Parathyroid adenoma (tissue), 2 donors: ENCODE measurements at regions not wholly inside any gene's neighbourhood (a gene's known extent, or its start where the extent isn't known, plus 50 kb on each side); places are given as distances from the start of the nearest gene placed in this dataset.

Source experiments
- H2AFZ ChIP-seq: fragments of 300-600 bp; sonication (generic); one replicate; pipeline ENCODE4 v1.7.0; 2017; ENCODE audit warnings: antibody characterized with exemption, mild to moderate bottlenecking
- H3K27ac ChIP-seq: fragments of 300-600 bp; sonication (generic); one replicate; pipeline ENCODE4 v1.7.0; 2017
- H3K27me3 ChIP-seq: fragments of 300-600 bp; sonication (generic); one replicate; pipeline ENCODE4 v1.7.0; 2017; ENCODE audit warnings: low read length; ENCODE audit not compliant: control insufficient read depth, insufficient read depth
- H3K36me3 ChIP-seq: fragments of 300-600 bp; sonication (generic); one replicate; pipeline ENCODE4 v1.7.0; 2017; ENCODE audit warnings: low read length; ENCODE audit not compliant: control insufficient read depth, insufficient read depth
- H3K4me1 ChIP-seq: fragments of 300-600 bp; sonication (generic); one replicate; pipeline ENCODE4 v1.7.0; 2017; ENCODE audit warnings: control low read depth
- H3K4me2 ChIP-seq: fragments of 300-600 bp; sonication (generic); one replicate; pipeline ENCODE4 v1.7.0; 2017; ENCODE audit warnings: low read length
- H3K4me3 ChIP-seq: fragments of 300-600 bp; sonication (generic); one replicate; pipeline ENCODE4 v1.7.0; 2017; ENCODE audit warnings: low read depth, low read length
- H3K79me2 ChIP-seq: fragments of 300-600 bp; sonication (generic); one replicate; pipeline ENCODE4 v1.7.0; 2017; ENCODE audit warnings: control low read depth
- H3K9ac ChIP-seq: fragments of 300-600 bp; sonication (generic); one replicate; pipeline ENCODE4 v1.7.0; 2017; ENCODE audit warnings: mild to moderate bottlenecking
- H3K9me3 ChIP-seq: fragments of 300-600 bp; sonication (generic); one replicate; pipeline ENCODE4 v1.7.0; 2017; ENCODE audit warnings: low read length; ENCODE audit not compliant: control insufficient read depth
- CTCF ChIP-seq: fragments of 300-600 bp; sonication (generic); IDR thresholded peaks from one replicate; pipeline ENCODE4 v1.7.0; 2017; ENCODE audit warnings: antibody characterized with exemption, mild to moderate bottlenecking
- donor health status: primary hyperparathyroidism.

GRCh38 chr16:48833461-48833860 lies 223.5 kb upstream of the N4BP1 start:
- Histone ChIP-seq H2AFZ (no peak overlapping the region), H3K4me2 (no peak overlapping the region), H3K4me3 (no peak overlapping the region), H3K9ac (no peak overlapping the region), H3K27ac (no peak overlapping the region), H3K36me3 (no peaks in the 10 kb centered on the region), H3K4me1 (peaks cover 6% of the 10 kb centered on the region), H3K27me3 (no peaks in the 10 kb centered on the region), H3K79me2 (no peaks in the 10 kb centered on the region), H3K9me3 (no peaks in the 10 kb centered on the region)
- TF ChIP-seq CTCF = no peak

GRCh38 chr16:48831076-48831722 lies 221.2 kb upstream of the N4BP1 start:
- Histone ChIP-seq H3K36me3 (no peaks in the 10 kb centered on the region), H3K4me2 (no peak overlapping the region), H3K27ac (no peak overlapping the region), H3K9ac (no peak overlapping the region), H3K4me3 (no peak overlapping the region), H2AFZ (peak overlapping the region; percentile 65), H3K27me3 (no peaks in the 10 kb centered on the region), H3K79me2 (no peaks in the 10 kb centered on the region), H3K9me3 (no peaks in the 10 kb centered on the region), H3K4me1 (peaks cover 6% of the 10 kb centered on the region)
- TF ChIP-seq CTCF = peak; percentile 36

- no peak for TF ChIP-seq CTCF
- H3K4me2 ChIP-seq = no peak overlapping the region
These were observed 219.6 kb upstream of the N4BP1 start for GRCh38 chr16:48829336-48830310.

GRCh38 chr16:48824271-48824670 lies 214.3 kb upstream of the N4BP1 start:
- no peaks in the 10 kb centered on the region for H3K79me2 ChIP-seq
- H3K9ac ChIP-seq = no peak overlapping the region
- H3K4me1 ChIP-seq = no peaks in the 10 kb centered on the region
- no peak overlapping the region for H3K27ac ChIP-seq
- no peak for TF ChIP-seq CTCF
- H3K36me3 ChIP-seq = no peaks in the 10 kb centered on the region
- H3K4me2 ChIP-seq = no peak overlapping the region
- no peaks in the 10 kb centered on the region for H3K27me3 ChIP-seq
- no peak overlapping the region for H3K4me3 ChIP-seq
- H2AFZ ChIP-seq = no peak overlapping the region
- no peaks in the 10 kb centered on the region for H3K9me3 ChIP-seq

More at GRCh38 chr16:48829336-48830310, 219.6 kb upstream of the N4BP1 start:
- H3K4me1 ChIP-seq = peaks cover 6% of the 10 kb centered on the region
- no peaks in the 10 kb centered on the region for H3K27me3 ChIP-seq
- no peak overlapping the region for H2AFZ ChIP-seq
- no peak overlapping the region for H3K4me3 ChIP-seq
- no peaks in the 10 kb centered on the region for H3K36me3 ChIP-seq
- no peaks in the 10 kb centered on the region for H3K9me3 ChIP-seq
- H3K79me2 ChIP-seq = no peaks in the 10 kb centered on the region
- H3K27ac ChIP-seq = no peak overlapping the region
- no peak overlapping the region for H3K9ac ChIP-seq
